ENCODE measurements at regions not wholly inside any gene's neighbourhood (a gene's known extent, or its start where the extent isn't known, plus 50 kb on each side); places are given as distances from the start of the nearest gene placed in this dataset.

- in situ Hi-C loops (cut with MboI; ENCODE audit: low sequenced_read_pairs), result no loop called here
Measured at GRCh38 chr14:101174522-101174838, 271.0 kb upstream of the RTL1 start.

- in situ Hi-C loops (cut with MboI; ENCODE audit: low sequenced_read_pairs), result no loop called here
Measured at GRCh38 chr14:101174980-101175606, 271.6 kb upstream of the RTL1 start.

GRCh38 chr14:101175731-101176534 lies 272.4 kb upstream of the RTL1 start:
- in situ Hi-C loops (cut with MboI; ENCODE audit: low sequenced_read_pairs), result no loop called here

GRCh38 chr14:101176535-101177205 lies 273.1 kb upstream of the RTL1 start:
- in situ Hi-C loops (cut with MboI; ENCODE audit: low sequenced_read_pairs), result no loop called here

- in situ Hi-C loops (cut with MboI; ENCODE audit: low sequenced_read_pairs), result no loop called here
Measured at GRCh38 chr14:101177301-101177971, 273.9 kb upstream of the RTL1 start.

- in situ Hi-C loops (cut with MboI; ENCODE audit: low sequenced_read_pairs), result no loop called here
Measured at GRCh38 chr14:101178184-101179072, 274.9 kb upstream of the RTL1 start.

- in situ Hi-C loops (cut with MboI; ENCODE audit: low sequenced_read_pairs), result no loop called here
Measured at GRCh38 chr14:101179691-101180211, 276.2 kb upstream of the RTL1 start.

- in situ Hi-C loops (cut with MboI; ENCODE audit: low sequenced_read_pairs), result no loop called here
Measured at GRCh38 chr14:101181446-101182313, 278.2 kb upstream of the RTL1 start.

GRCh38 chr14:101182476-101182875 lies 279.0 kb upstream of the RTL1 start:
- in situ Hi-C loops (cut with MboI; ENCODE audit: low sequenced_read_pairs), result no loop called here

GRCh38 chr14:101183376-101184103 lies 280.0 kb upstream of the RTL1 start:
- in situ Hi-C loops (cut with MboI; ENCODE audit: low sequenced_read_pairs), result no loop called here

GRCh38 chr14:101184104-101184455 lies 280.6 kb upstream of the RTL1 start:
- in situ Hi-C loops (cut with MboI; ENCODE audit: low sequenced_read_pairs), result no loop called here

- in situ Hi-C loops (cut with MboI; ENCODE audit: low sequenced_read_pairs), result no loop called here
Measured at GRCh38 chr14:101184572-101184971, 281.1 kb upstream of the RTL1 start.

- in situ Hi-C loops (cut with MboI; ENCODE audit: low sequenced_read_pairs), result no loop called here
Measured at GRCh38 chr14:101185073-101185835, 281.7 kb upstream of the RTL1 start.

GRCh38 chr14:101185946-101186345 lies 282.4 kb upstream of the RTL1 start:
- in situ Hi-C loops (cut with MboI; ENCODE audit: low sequenced_read_pairs), result no loop called here

GRCh38 chr14:101186544-101186943 lies 283.0 kb upstream of the RTL1 start:
- in situ Hi-C loops (cut with MboI; ENCODE audit: low sequenced_read_pairs), result no loop called here

- in situ Hi-C loops (cut with MboI; ENCODE audit: low sequenced_read_pairs), result no loop called here
Measured at GRCh38 chr14:101186992-101187815, 283.7 kb upstream of the RTL1 start.

All from HL-60/S4 (cell line).